IPS-NIHi7 (cell line): ENCODE measurements at regions not wholly inside any gene's neighbourhood (a gene's known extent, or its start where the extent isn't known, plus 50 kb on each side); places are given as distances from the start of the nearest gene placed in this dataset.

Experiments
- DNase-seq: peaks from one replicate; pipeline ENCODE4 v3.0.0; 2012; ENCODE audit warnings: mixed read lengths; ENCODE audit errors: extremely low spot score

- no peak for DNase-seq
These were observed 183.5 kb downstream of the NUAK1 start for GRCh38 chr12:105954951-105955931.

GRCh38 chr12:105955976-105956375, 182.8 kb downstream of the NUAK1 start:
- DNase-seq, result no peak

GRCh38 chr12:105956662-105957457, 181.9 kb downstream of the NUAK1 start:
- DNase-seq, result no peak

GRCh38 chr12:105960319-105961083, 178.3 kb downstream of the NUAK1 start:
- no peak for DNase-seq

- no peak for DNase-seq
These were observed 176.7 kb downstream of the NUAK1 start for GRCh38 chr12:105961821-105962671.

- no peak for DNase-seq
These were observed 171.5 kb downstream of the NUAK1 start for GRCh38 chr12:105967038-105967776.

- DNase-seq, result no peak
These were observed 170.7 kb downstream of the NUAK1 start for GRCh38 chr12:105968025-105968424.

- no peak for DNase-seq
These were observed 167.9 kb downstream of the NUAK1 start for GRCh38 chr12:105970885-105971284.

- DNase-seq, result no peak
These were observed 164.0 kb downstream of the NUAK1 start for GRCh38 chr12:105974738-105975137.

GRCh38 chr12:105975351-105975750, 163.4 kb downstream of the NUAK1 start:
- no peak for DNase-seq

GRCh38 chr12:105977236-105977635, 161.5 kb downstream of the NUAK1 start:
- no peak for DNase-seq

- DNase-seq, result no peak
These were observed 161.1 kb downstream of the NUAK1 start for GRCh38 chr12:105977652-105978051.

GRCh38 chr12:105978276-105978675, 160.5 kb downstream of the NUAK1 start:
- DNase-seq, result no peak

GRCh38 chr12:105978686-105979085, 160.1 kb downstream of the NUAK1 start:
- DNase-seq, result no peak

- no peak for DNase-seq
These were observed 158.7 kb downstream of the NUAK1 start for GRCh38 chr12:105980085-105980484.

- DNase-seq, result no peak
These were observed 158.2 kb downstream of the NUAK1 start for GRCh38 chr12:105980533-105980932.

- DNase-seq, result no peak
These were observed 156.7 kb downstream of the NUAK1 start for GRCh38 chr12:105982022-105982421.

- DNase-seq, result no peak
These were observed 155.0 kb downstream of the NUAK1 start for GRCh38 chr12:105983622-105984320.

- DNase-seq, result no peak
These were observed 153.4 kb downstream of the NUAK1 start for GRCh38 chr12:105985383-105985782.
